ENCODE measurements at regions not wholly inside any gene's neighbourhood (a gene's known extent, or its start where the extent isn't known, plus 50 kb on each side); places are given as distances from the start of the nearest gene placed in this dataset.

DNA sequence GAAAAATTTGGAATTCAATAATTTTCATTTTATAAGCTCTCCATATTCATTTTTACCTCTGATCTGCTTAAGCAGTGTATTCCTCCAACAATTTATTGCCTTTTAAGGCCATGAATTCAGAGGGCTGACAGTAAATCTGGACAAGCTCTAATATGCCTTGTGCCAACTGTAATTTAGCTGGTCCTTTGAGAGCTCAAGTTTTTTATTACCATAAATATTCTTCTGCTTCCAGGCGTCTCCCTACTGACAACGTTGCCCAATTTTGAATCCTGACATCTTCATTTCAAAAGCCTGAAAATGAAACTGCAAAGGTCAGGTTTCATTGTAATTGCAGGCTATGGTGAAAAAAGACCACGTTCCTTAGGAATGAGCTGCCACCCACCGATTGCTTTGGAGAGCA is 95.8 kb upstream of the GEMIN8 start:
- no peaks in the 10 kb centered on the region for H3K27me3 Mint-ChIP-seq
- no peak overlapping the region for H3K27ac Mint-ChIP-seq
- H3K4me1 Mint-ChIP-seq: no peaks in the 10 kb centered on the region
- no peak overlapping the region for H3K4me3 Mint-ChIP-seq
- no peaks in the 10 kb centered on the region for H3K9me3 Mint-ChIP-seq
- no peak for DNase-seq
- H3K36me3 Mint-ChIP-seq: no peaks in the 10 kb centered on the region

DNA sequence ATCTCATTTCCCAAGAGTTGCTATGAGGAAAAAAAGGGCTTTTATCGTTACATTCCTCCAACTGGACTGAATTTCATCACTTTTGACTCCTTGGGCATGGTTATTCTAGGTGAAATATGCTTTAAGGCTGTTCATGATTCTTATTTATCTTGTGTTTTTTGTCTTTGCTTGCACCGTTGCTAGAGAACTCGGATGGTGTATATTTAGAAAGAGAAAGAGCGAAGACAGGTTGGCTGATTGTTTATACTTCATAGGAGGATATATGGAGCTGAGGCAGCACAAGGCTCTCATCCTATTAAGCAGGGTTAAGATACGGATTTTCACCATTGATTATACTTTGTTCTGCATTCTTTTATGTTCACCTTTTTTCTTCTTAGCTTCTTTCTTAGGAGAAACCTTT is 94.9 kb upstream of the GEMIN8 start:
- DNase-seq: no peak
- Mint-ChIP-seq H3K9me3 (no peaks in the 10 kb centered on the region), H3K4me1 (no peaks in the 10 kb centered on the region), H3K27me3 (no peaks in the 10 kb centered on the region), H3K27ac (no peak overlapping the region), H3K36me3 (no peaks in the 10 kb centered on the region), H3K4me3 (no peak overlapping the region)

DNA sequence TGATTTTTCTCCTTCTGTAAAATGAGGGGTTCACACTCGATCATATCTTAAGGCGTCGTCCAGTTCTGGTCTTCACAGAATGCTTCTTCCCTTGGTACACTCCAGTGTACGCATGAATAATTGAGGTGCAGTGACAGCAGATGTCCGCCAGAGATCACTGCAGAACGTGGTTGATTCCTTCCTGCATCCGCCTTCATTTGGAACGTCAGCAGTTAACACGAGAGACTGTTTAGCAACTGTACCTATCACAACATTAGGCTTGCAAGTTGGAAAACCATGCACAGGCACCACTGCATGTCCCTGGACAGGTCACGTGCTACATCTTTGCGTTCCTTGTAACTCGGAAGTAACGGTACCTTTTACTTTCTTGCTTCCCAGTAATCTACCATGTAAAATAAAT is 66.0 kb upstream of the GEMIN8 start:
- H3K27me3 Mint-ChIP-seq: peaks cover under 1% of the 10 kb centered on the region
- H3K36me3 Mint-ChIP-seq: no peaks in the 10 kb centered on the region
- no peak overlapping the region for H3K4me3 Mint-ChIP-seq
- no peaks in the 10 kb centered on the region for H3K4me1 Mint-ChIP-seq
- H3K27ac Mint-ChIP-seq: no peak overlapping the region
- H3K9me3 Mint-ChIP-seq: no peaks in the 10 kb centered on the region
- DNase-seq: peak; percentile 1

DNA sequence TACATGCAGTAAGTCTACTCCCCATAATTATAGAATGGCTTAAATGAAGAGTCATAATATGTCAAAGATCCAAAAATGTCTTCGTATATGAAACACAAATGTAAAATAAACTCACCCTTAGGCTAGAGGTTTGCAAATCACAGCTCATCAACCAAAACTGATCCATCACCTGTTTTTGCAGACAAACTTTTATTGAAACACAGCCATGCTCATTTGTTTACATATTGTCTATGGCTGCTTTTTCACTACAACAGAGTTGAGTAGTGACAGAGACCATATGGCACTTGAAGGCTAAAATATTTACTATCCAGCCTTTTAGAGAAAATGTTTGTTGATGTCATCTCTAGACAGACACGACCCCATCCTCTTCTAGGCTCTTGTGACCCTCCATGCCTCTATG is 64.5 kb upstream of the GEMIN8 start:
- no peak overlapping the region for H3K4me3 Mint-ChIP-seq
- no peaks in the 10 kb centered on the region for H3K36me3 Mint-ChIP-seq
- no peak for DNase-seq
- no peak overlapping the region for H3K27ac Mint-ChIP-seq
- H3K9me3 Mint-ChIP-seq: no peaks in the 10 kb centered on the region
- H3K4me1 Mint-ChIP-seq: no peaks in the 10 kb centered on the region
- peaks cover 3% of the 10 kb centered on the region for H3K27me3 Mint-ChIP-seq

DNA sequence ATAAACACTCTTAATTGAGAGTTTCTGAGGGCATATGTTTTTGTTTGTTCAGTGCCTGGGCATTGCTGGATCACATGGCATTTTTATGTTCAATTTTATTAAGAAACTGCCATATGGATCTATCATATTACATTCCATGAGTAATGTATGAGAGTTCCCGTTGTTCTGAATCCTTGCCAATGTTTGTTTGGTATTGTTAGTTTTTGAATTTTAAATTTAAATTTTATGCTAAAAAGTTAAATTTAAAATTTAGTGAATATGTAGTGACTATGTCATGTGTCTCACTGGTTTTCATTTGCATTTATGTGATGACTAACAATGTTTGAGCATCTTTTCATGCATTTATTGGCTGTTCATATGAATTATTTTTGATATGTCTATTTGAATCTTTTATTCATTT is 54.8 kb upstream of the GEMIN8 start:
- no peaks in the 10 kb centered on the region for H3K9me3 Mint-ChIP-seq

DNA sequence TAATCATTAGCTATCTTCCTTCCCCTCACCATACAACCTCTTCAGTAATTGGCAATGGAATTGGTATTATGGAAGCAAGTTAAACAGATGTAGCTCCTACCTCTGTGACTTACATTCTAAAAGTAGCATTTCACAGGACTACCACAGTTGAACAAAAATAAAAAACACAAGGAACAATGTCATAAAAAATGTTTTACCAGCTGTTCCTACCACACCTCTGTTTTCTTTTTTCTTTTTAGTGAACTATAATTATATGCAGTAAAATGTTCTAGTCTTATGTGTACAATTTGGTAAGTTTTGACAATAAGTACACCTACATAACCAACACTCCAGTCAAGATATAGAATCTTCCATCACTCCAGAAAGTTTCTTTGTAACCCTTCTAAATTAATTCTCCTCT is 54.1 kb upstream of the GEMIN8 start:
- H3K9me3 Mint-ChIP-seq: no peaks in the 10 kb centered on the region
- DNase-seq: no peak
- no peaks in the 10 kb centered on the region for H3K36me3 Mint-ChIP-seq
- H3K27ac Mint-ChIP-seq: no peak overlapping the region
- H3K4me1 Mint-ChIP-seq: no peaks in the 10 kb centered on the region
- peaks cover 12% of the 10 kb centered on the region for H3K27me3 Mint-ChIP-seq
- H3K4me3 Mint-ChIP-seq: no peak overlapping the region

More for the DNA sequence above, 54.8 kb upstream of the GEMIN8 start:
- no peaks in the 10 kb centered on the region for H3K4me1 Mint-ChIP-seq
- H3K27ac Mint-ChIP-seq: no peak overlapping the region
- no peaks in the 10 kb centered on the region for H3K36me3 Mint-ChIP-seq
- H3K27me3 Mint-ChIP-seq: peaks cover 12% of the 10 kb centered on the region
- no peak overlapping the region for H3K4me3 Mint-ChIP-seq
- no peak for DNase-seq

DNA sequence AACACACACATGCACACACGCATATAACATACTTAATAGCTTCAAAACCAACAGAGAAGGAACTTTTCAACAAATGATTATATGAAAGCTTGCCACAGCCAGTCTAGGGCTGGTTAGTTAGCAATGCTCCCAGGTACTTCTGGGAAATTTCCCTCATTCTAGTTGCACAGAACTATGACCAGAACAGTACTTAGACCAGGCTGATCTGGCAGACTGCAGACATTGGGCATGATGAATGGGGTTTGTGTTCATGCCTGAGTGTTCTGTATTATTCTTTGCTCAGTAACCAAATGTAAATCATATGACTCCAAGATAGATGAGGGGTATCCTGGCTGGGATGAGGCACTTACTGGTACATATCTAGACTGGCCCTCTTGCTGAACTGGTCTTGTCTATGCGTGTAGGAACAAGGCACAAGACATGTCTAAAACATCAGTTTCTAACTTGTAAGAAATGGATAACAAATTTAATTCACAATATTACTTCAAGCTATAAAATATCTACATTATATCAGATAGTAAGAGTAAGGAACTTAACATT is 50.3 kb upstream of the GEMIN8 start:
- no peak for DNase-seq
- Mint-ChIP-seq H3K9me3 (no peaks in the 10 kb centered on the region), H3K27me3 (peaks cover 5% of the 10 kb centered on the region), H3K27ac (no peak overlapping the region), H3K4me3 (no peak overlapping the region), H3K36me3 (no peaks in the 10 kb centered on the region), H3K4me1 (no peaks in the 10 kb centered on the region)

Measured in activated naive CD8-positive, alpha-beta T cell treated with anti-CD3 and anti-CD28 coated beads for 36 hours (primary cell).